ENCODE measurements at regions not wholly inside any gene's neighbourhood (a gene's known extent, or its start where the extent isn't known, plus 50 kb on each side); places are given as distances from the start of the nearest gene placed in this dataset.

DNA sequence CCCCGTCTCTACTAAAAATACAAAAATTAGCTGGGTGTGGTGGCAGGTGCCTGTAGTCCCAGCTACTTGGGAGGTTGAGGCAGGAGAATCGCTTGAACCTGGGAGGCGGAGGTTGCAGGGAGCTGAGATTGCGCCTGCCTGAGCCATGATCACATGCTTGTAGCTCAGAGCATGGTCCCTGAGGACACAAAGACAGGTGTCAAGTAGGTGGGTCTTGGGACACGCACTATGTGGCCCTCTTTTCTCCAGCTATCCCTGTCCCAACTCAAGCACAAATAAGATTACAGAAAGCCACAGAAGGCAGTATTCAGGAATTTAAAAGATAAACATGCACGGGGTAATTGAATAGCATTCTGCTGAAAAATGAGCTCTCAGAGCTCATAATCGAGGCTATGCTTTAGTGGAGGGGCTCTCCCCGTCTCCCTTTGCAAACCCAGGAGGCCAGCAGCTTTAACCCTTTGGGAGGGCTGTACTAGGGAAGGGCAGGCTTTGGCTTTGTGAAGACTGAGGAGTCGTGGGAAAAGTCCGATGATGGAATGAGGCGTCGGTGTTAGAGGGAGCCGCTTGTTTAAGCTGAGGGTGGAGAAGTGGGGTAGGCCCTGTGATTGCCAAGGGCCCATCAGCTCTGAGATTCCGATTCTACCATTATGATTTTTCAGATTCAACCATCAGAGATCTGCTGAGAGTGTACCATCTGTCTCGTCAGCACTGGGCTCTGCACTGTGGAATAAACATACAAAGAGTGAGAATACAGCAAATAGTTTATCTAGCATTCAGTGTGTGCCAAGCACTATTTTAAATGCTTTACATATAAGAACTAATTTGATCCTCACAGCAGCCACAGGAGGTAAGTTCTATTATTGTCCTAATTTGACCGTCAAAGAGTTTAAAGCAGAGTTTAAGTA, 59.7 kb upstream of the CD34 start:
- TF ChIP-seq CTCF (IDR thresholded peaks at IDR 0.05; ENCODE audit: poor library complexity) (no peak), EZH2 (IDR thresholded peaks at IDR 0.05; ENCODE audit: borderline replicate concordance) (no peak), EZH2phosphoT487 (IDR thresholded peaks at IDR 0.05; ENCODE audit: low read depth, severe bottlenecking, unreplicated experiment) (no peak)
